ENCODE measurements at regions not wholly inside any gene's neighbourhood (a gene's known extent, or its start where the extent isn't known, plus 50 kb on each side); places are given as distances from the start of the nearest gene placed in this dataset.

- DNase-seq (ENCODE audit: low read depth in 2 of 2), result no peak
Observed at GRCh38 chr16:86806181-86806837, 228.0 kb downstream of the FOXL1 start.

- DNase-seq (ENCODE audit: low read depth in 2 of 2), result no peak
Observed at GRCh38 chr16:86806838-86807351, 228.5 kb downstream of the FOXL1 start.

- DNase-seq (ENCODE audit: low read depth in 2 of 2), result no peak
Observed at GRCh38 chr16:86808863-86809444, 230.6 kb downstream of the FOXL1 start.

GRCh38 chr16:86809458-86809955 lies 231.2 kb downstream of the FOXL1 start:
- DNase-seq (ENCODE audit: low read depth in 2 of 2), result no peak

GRCh38 chr16:86810062-86810461 lies 231.7 kb downstream of the FOXL1 start:
- no peak for DNase-seq (ENCODE audit: low read depth in 2 of 2)

GRCh38 chr16:86812363-86812970 lies 234.1 kb downstream of the FOXL1 start:
- no peak for DNase-seq (ENCODE audit: low read depth in 2 of 2)

GRCh38 chr16:86814256-86814655 lies 235.9 kb downstream of the FOXL1 start:
- DNase-seq (ENCODE audit: low read depth in 2 of 2), result no peak

GRCh38 chr16:86816930-86817625 lies 238.7 kb downstream of the FOXL1 start:
- no peak for DNase-seq (ENCODE audit: low read depth in 2 of 2)

- DNase-seq (ENCODE audit: low read depth in 2 of 2), result no peak
Observed at GRCh38 chr16:86818671-86819532, 240.6 kb downstream of the FOXL1 start.

- no peak for DNase-seq (ENCODE audit: low read depth in 2 of 2)
Observed at GRCh38 chr16:86819533-86819892, 241.2 kb downstream of the FOXL1 start.

- DNase-seq (ENCODE audit: low read depth in 2 of 2), result no peak
Observed at GRCh38 chr16:86821895-86822294, 243.5 kb downstream of the FOXL1 start.

GRCh38 chr16:86823125-86823524 lies 244.8 kb downstream of the FOXL1 start:
- DNase-seq (ENCODE audit: low read depth in 2 of 2), result no peak

GRCh38 chr16:86823888-86824671 lies 245.7 kb downstream of the FOXL1 start:
- no peak for DNase-seq (ENCODE audit: low read depth in 2 of 2)

GRCh38 chr16:86824751-86825296 lies 246.5 kb downstream of the FOXL1 start:
- no peak for DNase-seq (ENCODE audit: low read depth in 2 of 2)

- no peak for DNase-seq (ENCODE audit: low read depth in 2 of 2)
Observed at GRCh38 chr16:86825631-86826030, 247.3 kb downstream of the FOXL1 start.

- DNase-seq (ENCODE audit: low read depth in 2 of 2), result no peak
Observed at GRCh38 chr16:86826941-86827340, 248.6 kb downstream of the FOXL1 start.

GRCh38 chr16:86827521-86827920 lies 249.2 kb downstream of the FOXL1 start:
- no peak for DNase-seq (ENCODE audit: low read depth in 2 of 2)

- no peak for DNase-seq (ENCODE audit: low read depth in 2 of 2)
Observed at GRCh38 chr16:86828202-86828601, 249.9 kb downstream of the FOXL1 start.

GRCh38 chr16:86828653-86829052 lies 250.3 kb downstream of the FOXL1 start:
- no peak for DNase-seq (ENCODE audit: low read depth in 2 of 2)

- no peak for DNase-seq (ENCODE audit: low read depth in 2 of 2)
Observed at GRCh38 chr16:86831366-86831765, 253.0 kb downstream of the FOXL1 start.
